NCI-H2227 (cell line): ENCODE measurements at regions not wholly inside any gene's neighbourhood (a gene's known extent, or its start where the extent isn't known, plus 50 kb on each side); places are given as distances from the start of the nearest gene placed in this dataset.

Source experiments
- DNase-seq: peaks from one replicate; lab custom pipeline; 2025; ENCODE audit not compliant: unreplicated experiment; lab: John Stamatoyannopoulos, UW

- no peak for DNase-seq
Measured at GRCh38 chr6:56864171-56864616, 90.7 kb upstream of the BEND6 start.

DNA sequence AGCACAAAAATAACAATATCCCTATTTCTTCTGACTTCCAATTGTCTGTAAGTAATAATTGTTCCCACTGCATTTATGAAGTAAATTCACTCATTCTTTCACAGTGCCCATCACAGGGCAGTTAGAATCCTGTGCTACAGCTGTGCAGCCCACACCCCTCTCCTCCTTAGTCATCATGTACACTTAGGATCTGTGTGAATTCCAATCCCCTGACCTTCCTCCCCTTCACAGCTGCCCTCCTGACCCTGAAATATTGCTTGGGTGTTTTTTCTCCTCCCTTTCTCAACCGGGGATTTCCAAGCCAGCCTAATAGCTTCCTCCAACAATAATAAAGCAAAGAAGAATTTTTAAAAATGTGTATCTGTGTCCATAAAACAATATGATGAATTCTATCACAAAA is 91.5 kb upstream of the BEND6 start:
- no peak for DNase-seq

DNA sequence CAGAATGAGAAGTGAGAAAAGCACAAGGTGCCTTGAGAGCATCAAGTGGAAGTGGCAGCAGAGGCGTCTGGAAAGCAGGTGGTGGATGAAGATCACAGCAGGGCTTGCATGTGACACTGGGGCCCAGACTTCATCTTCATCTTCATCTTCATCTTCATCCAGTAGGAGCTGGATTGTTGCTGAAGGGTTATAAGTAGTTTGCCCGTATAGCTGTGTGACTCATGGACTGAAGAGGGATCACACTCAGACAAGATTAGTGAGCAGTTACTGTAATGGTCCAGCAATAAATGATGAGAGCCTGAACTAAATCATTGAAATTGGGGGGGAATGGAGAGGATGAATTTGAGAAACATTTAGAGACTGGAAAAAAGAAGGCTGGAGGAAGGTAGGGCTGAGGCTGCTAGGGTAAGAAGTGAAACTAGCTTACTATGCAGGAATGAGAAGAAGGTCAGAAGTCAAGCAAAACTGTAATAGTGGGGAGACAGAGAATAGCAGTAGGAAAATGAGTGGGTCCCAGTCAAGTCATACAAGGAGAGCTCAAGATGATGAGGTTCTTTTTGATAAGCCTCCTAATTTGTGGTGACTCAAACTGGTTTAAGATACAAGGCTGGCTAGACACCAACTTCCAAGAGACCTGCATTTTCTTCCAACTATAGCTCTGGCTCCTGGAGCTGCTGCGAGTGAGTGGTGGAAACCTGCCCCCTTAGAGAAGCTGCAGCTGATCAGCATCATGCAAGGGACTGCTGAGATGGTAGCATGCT is 92.3 kb upstream of the BEND6 start:
- no peak for DNase-seq

DNA sequence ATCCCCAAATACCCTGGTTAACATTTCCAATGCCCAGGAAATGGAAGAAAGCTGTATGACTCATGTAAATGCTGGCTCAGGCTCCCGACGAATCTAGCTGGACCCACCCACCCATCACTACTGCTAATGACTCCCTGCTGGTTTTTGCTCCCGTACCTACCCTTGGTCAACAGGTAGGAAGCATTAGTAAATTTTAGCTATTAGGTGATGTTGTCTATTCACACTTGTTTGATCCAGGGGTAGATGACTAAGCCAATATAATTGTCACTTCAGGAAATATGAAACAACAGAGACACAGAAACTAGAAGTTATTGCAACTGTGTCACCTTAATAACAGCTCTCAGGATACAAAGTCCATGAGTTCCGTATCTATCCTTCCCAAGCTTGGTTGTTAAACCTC is 94.4 kb upstream of the BEND6 start:
- DNase-seq: no peak

- DNase-seq: no peak
Measured at GRCh38 chr6:56856036-56856580, 98.8 kb upstream of the BEND6 start.

DNA sequence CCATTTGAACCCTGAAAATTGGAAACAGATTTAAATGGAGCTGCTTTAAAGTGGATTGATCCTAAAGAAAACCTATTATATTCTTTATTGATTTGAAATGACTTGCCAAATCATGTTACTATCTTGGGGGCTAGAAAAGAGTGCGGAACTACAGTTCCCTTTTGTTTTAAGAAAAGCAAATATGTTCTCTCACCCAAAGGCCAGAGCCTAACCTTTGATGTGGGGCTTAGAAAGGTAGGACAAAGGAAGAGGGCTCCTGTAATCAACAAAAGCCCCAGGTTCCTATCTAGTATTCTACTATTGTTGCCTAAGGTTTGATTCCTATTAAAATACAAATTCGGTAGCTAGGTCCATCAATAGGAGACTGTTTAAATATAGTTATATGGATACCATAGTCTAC is 100.8 kb upstream of the BEND6 start:
- DNase-seq: no peak

GRCh38 chr6:56853541-56853940 is 101.4 kb upstream of the BEND6 start:
- DNase-seq: no peak

GRCh38 chr6:56852260-56853010 is 102.5 kb upstream of the BEND6 start:
- DNase-seq: no peak

DNA sequence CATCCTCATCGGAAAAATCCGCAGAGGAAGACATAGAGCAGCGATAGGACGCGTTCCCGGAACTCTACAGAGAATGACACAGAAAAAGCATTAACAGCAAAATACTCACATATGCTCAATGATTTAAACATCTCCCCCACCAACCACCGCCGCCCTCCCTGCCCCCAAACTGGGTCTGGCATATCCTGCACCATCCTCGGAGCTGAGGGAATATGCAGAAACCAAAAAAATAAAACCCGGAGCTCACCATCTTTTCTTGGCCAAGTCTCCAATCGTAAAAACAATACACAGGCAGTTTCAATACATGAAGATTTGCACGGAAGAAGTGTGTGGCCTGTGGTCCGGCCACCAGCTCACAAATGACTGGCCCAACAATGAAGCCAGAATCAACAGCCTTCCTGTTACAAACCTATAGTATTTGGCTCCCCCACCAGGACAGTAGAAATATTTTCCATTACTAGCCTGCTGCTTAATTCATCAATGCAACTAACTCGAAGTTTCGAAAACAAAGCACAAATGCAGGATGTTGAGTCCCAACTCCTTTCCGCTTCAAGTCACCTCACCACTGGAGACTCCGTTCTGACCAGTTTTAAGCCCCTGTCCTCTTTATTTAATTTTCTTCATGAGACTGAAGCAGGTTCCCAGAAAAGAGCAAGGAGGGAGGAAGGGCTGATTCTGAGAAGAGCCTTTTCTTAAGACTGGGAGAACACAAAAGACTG is 103.2 kb upstream of the BEND6 start:
- peak; percentile 66 for DNase-seq

- no peak for DNase-seq
Measured at GRCh38 chr6:56851074-56851473, 103.8 kb upstream of the BEND6 start.

GRCh38 chr6:56850626-56851025 is 104.3 kb upstream of the BEND6 start:
- no peak for DNase-seq

- no peak for DNase-seq
Measured at GRCh38 chr6:56849896-56850295, 105.0 kb upstream of the BEND6 start.

DNA sequence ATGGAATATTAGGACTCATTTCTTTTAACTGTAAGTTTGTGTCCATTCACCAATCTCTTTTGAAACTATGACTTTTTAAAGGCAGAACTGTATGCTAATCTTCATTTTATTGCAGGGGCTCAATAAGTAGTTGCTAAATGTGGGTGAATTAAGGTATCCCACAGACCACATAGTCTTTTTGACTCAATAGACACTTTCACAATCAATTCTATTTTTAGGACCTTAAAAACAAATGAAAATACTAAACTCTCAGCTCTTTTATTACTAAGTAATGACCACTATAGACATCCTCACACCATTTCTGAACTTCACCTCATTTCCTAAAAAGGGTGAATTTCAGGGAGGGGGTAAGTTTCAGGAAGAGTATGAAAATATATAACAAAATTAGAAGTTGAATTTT is 106.8 kb upstream of the BEND6 start:
- no peak for DNase-seq

GRCh38 chr6:56845032-56845431 is 109.9 kb upstream of the BEND6 start:
- no peak for DNase-seq

DNA sequence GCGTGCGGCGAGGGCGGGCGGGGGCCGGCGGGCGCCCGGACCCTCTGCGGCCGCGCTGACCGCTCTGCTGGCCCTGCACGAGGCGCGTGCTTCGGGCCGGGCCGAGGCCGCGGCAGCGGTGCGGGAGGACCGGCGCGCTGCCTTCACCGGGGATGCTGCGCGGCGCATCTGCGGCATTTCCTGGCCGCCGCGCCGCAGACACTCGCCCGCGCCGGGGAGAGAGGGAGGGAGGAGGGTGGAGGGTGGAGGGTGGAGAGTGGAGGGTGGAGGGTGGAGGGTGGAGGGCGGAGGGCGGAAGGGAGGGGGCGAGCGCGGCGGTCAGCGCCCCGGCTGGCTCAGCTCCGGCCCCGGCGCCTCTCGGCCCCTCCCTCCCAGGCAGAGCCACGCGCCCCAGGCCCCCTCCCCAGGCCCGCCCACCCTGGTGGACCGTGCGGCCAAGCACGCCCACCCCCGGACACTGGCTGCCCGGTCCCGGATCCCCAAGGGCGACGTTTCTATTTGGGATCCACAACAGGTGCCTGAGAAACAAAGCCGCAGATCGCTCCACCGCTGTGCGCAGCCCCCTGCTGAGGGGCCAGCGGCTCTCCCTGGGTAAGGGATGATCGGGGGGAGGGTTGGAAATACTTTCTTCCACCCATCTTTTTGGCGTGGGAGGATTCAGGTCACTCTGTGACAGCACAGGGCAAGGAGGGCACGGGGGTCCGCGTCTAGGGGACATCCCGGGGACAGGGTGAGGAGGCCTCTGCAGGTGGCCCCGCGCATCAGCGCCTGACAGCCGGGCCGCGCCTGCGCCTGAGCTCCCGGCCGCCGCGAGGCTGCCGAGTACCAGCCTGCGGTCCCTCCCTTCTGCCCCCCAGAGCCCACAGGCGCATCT is 111.2 kb upstream of the BEND6 start:
- DNase-seq: peak; percentile 83

GRCh38 chr6:56842686-56843475 is 112.0 kb upstream of the BEND6 start:
- DNase-seq: peak; percentile 69

- DNase-seq: no peak
Measured at GRCh38 chr6:56841751-56842150, 113.2 kb upstream of the BEND6 start.

DNA sequence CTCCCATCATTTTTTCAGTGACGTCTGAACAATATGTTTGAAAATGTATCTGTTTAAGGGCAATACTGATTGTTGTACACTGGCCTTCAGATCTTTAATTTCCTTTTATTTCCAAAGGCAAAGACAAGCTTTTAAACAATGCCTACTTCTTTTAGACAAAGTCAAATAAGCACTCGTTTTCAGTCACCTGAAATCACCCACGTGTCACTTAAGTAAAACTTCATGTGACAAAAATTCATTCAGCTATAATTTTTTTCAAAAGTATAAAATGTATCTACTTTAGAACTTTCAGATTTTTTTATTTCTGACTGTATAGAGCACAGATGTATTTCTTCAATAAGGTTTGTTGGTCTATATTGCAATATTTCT is 113.5 kb upstream of the BEND6 start:
- DNase-seq: no peak

- DNase-seq: peak; percentile 16
Measured at GRCh38 chr6:56840467-56841380, 114.2 kb upstream of the BEND6 start.
